Ishikawa (cell line): ENCODE measurements at regions not wholly inside any gene's neighbourhood (a gene's known extent, or its start where the extent isn't known, plus 50 kb on each side); places are given as distances from the start of the nearest gene placed in this dataset.

ENCODE experiments used
- CEBPB ChIP-seq: IDR thresholded peaks from 2 replicates; pipeline ENCODE4 v1.6.1; 2012
- CREB1 ChIP-seq: IDR thresholded peaks from 2 replicates; pipeline ENCODE4 v1.6.1; 2012; ENCODE audit warnings: low read depth
- EGR1 ChIP-seq: IDR thresholded peaks from 2 replicates; pipeline ENCODE4 v1.6.1; 2012
- EP300 ChIP-seq: IDR thresholded peaks from 2 replicates; pipeline ENCODE4 v1.6.1; 2012; ENCODE audit warnings: borderline replicate concordance
- FOXM1 ChIP-seq: IDR thresholded peaks from 2 replicates; pipeline ENCODE4 v1.6.1; 2012; ENCODE audit warnings: low read depth, borderline replicate concordance
- NFIC ChIP-seq: IDR thresholded peaks from 2 replicates; pipeline ENCODE4 v1.6.1; 2012
- RAD21 ChIP-seq: IDR thresholded peaks from 2 replicates; pipeline ENCODE4 v1.6.1; 2012; ENCODE audit warnings: low read depth
- TAF1 ChIP-seq: IDR thresholded peaks from 2 replicates; pipeline ENCODE4 v1.6.1; 2012; ENCODE audit warnings: low read depth, mild to moderate bottlenecking
- TCF12 ChIP-seq: IDR thresholded peaks from 2 replicates; pipeline ENCODE4 v1.6.1; 2012; ENCODE audit warnings: low read depth
- TEAD4 ChIP-seq: IDR thresholded peaks from 2 replicates; pipeline ENCODE4 v1.6.1; 2012
- YY1 ChIP-seq: IDR thresholded peaks from 2 replicates; pipeline ENCODE4 v1.6.1; 2012; ENCODE audit warnings: low read depth
- ZBTB7A ChIP-seq: IDR thresholded peaks from 2 replicates; pipeline ENCODE4 v1.6.1; 2012; ENCODE audit warnings: low read depth
- TF ChIP-seq, protein P1 (sequence below): IDR thresholded peaks from 2 replicates; pipeline ENCODE4 v1.6.1; 2012
- TF ChIP-seq, protein P2 (sequence below): IDR thresholded peaks from 2 replicates; pipeline ENCODE4 v1.6.1; 2012; ENCODE audit warnings: low read depth, mild to moderate bottlenecking
- TF ChIP-seq, protein P3 (sequence below): IDR thresholded peaks from 2 replicates; pipeline ENCODE4 v1.6.1; 2012

DNA sequence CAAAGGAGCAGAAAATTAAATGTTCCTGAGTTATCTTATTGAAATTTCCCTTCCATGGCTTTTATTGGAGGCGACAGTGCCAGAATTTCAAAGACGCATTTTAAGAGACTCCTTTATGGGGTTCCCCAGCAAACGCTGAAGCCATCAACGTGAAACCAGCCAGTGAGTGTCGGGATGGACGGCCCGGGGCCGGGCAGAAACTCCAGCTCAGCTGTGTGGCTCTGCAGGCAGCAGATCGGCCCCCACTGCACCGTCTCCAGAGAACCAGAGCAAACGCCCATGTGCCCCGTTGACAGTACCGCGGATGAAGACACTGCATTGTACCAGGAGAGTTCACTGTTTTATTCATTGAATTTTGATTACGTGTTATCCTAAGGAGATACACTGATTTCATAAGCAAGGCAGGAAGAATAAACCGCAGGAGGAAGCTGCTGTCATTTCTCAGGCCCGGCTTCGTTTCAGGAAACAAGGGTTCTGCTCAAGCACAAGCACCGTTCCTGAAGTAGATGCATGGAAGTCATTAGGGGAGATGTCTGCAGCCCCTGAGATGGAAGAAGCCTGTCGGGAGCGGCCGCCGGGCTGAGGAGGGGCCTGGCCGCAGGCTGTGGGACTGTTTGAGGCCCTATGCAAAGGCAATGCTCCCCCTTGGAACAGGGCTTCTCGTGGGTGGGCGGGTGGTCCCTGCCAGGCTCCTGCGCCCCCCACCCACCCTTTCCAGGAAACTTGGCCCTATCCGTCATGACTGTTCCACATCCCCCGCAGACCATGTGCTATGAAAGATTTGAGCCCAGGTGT lies 639.7 kb downstream of the TBC1D22A start:
- no peak for TF ChIP-seq TCF12
- TF ChIP-seq TEAD4 = no peak

DNA sequence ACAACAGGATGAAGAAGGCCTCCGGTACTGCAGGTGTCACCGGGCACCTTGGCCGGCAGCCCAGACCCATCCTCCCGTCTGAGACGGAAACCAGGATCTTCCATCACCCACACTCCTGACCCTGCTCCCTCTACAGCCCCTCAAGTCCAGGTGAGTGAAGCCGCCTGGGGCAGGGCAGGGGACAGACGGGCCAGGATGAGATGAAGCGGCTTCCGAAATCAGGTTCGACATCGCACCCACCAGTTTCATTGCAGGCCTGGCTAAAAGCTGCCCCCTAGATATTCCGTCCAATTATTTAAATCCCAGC lies 639.1 kb downstream of the TBC1D22A start:
- no peak for TF ChIP-seq FOXM1
- TF ChIP-seq EGR1 = no peak
- TF ChIP-seq TCF12 = no peak
- no peak for TF ChIP-seq TEAD4
- TF ChIP-seq EP300 = no peak
- TF ChIP-seq NFIC = no peak
- no peak for TF ChIP-seq CREB1
- no peak for TF ChIP-seq RAD21
- TF ChIP-seq, protein P1, sequence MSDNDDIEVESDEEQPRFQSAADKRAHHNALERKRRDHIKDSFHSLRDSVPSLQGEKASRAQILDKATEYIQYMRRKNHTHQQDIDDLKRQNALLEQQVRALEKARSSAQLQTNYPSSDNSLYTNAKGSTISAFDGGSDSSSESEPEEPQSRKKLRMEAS = no peak
- TF ChIP-seq TAF1 = no peak
- no peak for TF ChIP-seq ZBTB7A
- TF ChIP-seq, protein P2, sequence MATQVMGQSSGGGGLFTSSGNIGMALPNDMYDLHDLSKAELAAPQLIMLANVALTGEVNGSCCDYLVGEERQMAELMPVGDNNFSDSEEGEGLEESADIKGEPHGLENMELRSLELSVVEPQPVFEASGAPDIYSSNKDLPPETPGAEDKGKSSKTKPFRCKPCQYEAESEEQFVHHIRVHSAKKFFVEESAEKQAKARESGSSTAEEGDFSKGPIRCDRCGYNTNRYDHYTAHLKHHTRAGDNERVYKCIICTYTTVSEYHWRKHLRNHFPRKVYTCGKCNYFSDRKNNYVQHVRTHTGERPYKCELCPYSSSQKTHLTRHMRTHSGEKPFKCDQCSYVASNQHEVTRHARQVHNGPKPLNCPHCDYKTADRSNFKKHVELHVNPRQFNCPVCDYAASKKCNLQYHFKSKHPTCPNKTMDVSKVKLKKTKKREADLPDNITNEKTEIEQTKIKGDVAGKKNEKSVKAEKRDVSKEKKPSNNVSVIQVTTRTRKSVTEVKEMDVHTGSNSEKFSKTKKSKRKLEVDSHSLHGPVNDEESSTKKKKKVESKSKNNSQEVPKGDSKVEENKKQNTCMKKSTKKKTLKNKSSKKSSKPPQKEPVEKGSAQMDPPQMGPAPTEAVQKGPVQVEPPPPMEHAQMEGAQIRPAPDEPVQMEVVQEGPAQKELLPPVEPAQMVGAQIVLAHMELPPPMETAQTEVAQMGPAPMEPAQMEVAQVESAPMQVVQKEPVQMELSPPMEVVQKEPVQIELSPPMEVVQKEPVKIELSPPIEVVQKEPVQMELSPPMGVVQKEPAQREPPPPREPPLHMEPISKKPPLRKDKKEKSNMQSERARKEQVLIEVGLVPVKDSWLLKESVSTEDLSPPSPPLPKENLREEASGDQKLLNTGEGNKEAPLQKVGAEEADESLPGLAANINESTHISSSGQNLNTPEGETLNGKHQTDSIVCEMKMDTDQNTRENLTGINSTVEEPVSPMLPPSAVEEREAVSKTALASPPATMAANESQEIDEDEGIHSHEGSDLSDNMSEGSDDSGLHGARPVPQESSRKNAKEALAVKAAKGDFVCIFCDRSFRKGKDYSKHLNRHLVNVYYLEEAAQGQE = no peak
- TF ChIP-seq, protein P3, sequence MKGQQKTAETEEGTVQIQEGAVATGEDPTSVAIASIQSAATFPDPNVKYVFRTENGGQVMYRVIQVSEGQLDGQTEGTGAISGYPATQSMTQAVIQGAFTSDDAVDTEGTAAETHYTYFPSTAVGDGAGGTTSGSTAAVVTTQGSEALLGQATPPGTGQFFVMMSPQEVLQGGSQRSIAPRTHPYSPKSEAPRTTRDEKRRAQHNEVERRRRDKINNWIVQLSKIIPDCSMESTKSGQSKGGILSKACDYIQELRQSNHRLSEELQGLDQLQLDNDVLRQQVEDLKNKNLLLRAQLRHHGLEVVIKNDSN = no peak
- TF ChIP-seq YY1 = no peak
- no peak for TF ChIP-seq CEBPB

DNA sequence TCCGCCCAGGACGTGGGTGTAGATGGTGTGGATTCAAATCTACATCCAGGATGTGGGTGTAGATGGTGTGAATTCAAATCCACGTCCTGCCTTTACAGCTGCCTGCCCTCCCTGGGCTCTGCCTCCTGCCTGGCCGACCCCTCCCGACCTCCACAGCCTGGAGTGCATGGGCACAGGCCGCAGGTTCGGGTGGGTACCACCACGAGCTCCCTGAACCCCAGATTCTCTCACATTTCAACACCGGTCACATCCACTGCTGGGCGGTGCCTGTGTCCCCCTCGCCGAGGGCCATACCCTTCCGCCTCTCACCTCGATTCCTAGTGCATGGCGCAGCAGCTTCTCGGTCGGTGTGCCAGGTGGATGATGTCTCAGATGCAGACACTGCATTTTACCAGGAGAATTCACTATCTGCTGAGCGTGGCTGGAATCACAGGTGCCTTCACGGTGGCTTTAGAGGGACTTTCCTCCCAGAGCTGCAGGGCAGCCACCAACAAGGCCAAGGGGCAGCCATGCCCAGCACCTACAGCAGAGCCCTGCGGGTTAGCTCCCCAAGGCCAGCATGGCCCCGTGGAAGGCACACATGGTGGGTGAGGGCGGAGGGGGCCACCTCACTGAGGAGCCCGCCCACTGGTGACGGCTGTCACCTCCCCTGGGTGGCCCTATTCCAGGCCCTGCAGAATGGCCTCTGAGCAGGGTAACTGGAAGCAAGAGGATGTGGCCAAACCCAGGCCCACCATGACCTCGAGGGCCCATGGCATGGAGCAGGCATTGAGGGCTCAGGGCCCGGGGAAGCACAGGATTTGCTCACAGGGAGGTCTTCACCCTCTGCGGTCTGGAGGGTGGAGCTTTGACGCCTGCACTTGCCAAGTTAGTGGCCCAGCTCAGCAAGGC lies 638.5 kb downstream of the TBC1D22A start:
- no peak for TF ChIP-seq NFIC
- no peak for TF ChIP-seq EP300
- TF ChIP-seq RAD21 = no peak
- TF ChIP-seq CREB1 = no peak
- no peak for TF ChIP-seq ZBTB7A
- TF ChIP-seq TCF12 = no peak
- TF ChIP-seq, protein P3 = no peak
- TF ChIP-seq CEBPB = no peak
- TF ChIP-seq EGR1 = no peak
- TF ChIP-seq, protein P2 = no peak
- no peak for TF ChIP-seq TAF1
- no peak for TF ChIP-seq YY1
- no peak for TF ChIP-seq TEAD4

DNA sequence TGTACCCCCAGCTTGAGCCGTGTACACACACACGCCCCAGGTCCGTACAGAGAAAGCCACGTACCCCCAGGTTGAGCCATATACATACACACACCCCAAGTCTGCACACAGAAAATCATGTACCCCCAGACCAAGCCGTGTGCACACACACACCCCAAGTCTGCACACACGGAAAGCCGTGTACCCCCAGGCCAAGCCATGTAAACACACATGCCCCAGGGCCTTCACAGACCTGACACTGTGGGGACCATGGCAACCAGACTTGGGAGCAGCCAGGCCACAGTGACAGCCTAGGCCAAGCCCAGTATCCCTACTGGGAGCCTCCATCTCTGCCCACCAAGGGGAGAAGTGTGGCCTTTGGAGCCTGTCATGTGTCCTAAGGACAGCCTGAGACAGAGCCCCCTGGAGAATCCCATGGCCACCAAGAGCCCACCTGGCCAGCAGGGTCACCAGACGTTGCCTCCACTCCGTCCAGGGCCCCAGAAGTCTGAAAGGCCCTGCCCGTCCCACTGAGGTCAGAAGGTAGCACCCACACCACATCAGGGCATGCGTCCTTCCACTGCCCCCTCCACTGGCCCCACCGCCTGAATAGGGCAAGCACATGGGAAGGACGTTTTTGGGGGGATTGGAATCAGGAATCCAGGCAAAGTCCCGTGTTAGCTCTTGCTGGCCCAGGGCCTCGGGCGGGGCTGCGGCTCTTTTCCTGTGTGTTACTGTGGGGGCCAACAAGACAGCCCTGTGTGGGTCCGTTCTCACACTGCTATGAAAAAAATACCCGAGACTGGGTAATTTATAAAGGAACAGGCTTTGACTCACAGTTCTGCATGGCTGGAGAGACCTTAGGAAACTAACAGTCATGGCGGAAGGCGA lies 636.7 kb downstream of the TBC1D22A start:
- TF ChIP-seq ZBTB7A (no peak), TCF12 (no peak), TAF1 (no peak), YY1 (no peak), RAD21 (no peak), EP300 (no peak), EGR1 (no peak), CREB1 (no peak), NFIC (no peak), TEAD4 (no peak), FOXM1 (no peak), CEBPB (no peak)
- TF ChIP-seq, protein P3 = no peak
- TF ChIP-seq, protein P1 = no peak
- TF ChIP-seq, protein P2 = no peak
